Right renal pelvis (tissue), 4 donors: ENCODE measurements at regions not wholly inside any gene's neighbourhood (a gene's known extent, or its start where the extent isn't known, plus 50 kb on each side); places are given as distances from the start of the nearest gene placed in this dataset.

Source experiments
- DNase-seq, 4 donors: peaks; one replicate each; pipeline ENCODE4 v3.0.0-alpha.2; 2013; ENCODE audit warnings: low read depth in 4 of 4, low spot score in 3 of 4, missing footprints in 1 of 4

- no peak for DNase-seq
Observed at GRCh38 chr11:112831041-112831440, 130.2 kb upstream of the NCAM1 start.

GRCh38 chr11:112831969-112832766 lies 129.1 kb upstream of the NCAM1 start:
- DNase-seq: no peak

- no peak for DNase-seq
Observed at GRCh38 chr11:112834277-112834755, 126.9 kb upstream of the NCAM1 start.

- no peak for DNase-seq
Observed at GRCh38 chr11:112835591-112836255, 125.5 kb upstream of the NCAM1 start.

GRCh38 chr11:112836256-112836602 lies 125.0 kb upstream of the NCAM1 start:
- DNase-seq: no peak

GRCh38 chr11:112837162-112837826 lies 123.9 kb upstream of the NCAM1 start:
- DNase-seq: no peak

- no peak for DNase-seq
Observed at GRCh38 chr11:112839051-112839450, 122.2 kb upstream of the NCAM1 start.

GRCh38 chr11:112841729-112842128 lies 119.5 kb upstream of the NCAM1 start:
- peak in 1 of 4 donors; percentile 31 for DNase-seq

- DNase-seq: no peak
Observed at GRCh38 chr11:112842151-112842550, 119.1 kb upstream of the NCAM1 start.

- no peak for DNase-seq
Observed at GRCh38 chr11:112844517-112844916, 116.7 kb upstream of the NCAM1 start.

- DNase-seq: no peak
Observed at GRCh38 chr11:112847568-112847967, 113.7 kb upstream of the NCAM1 start.

GRCh38 chr11:112852143-112852866 lies 108.9 kb upstream of the NCAM1 start:
- DNase-seq: no peak

- DNase-seq: no peak
Observed at GRCh38 chr11:112856133-112856532, 105.1 kb upstream of the NCAM1 start.

- DNase-seq: no peak
Observed at GRCh38 chr11:112856591-112856990, 104.6 kb upstream of the NCAM1 start.

GRCh38 chr11:112858289-112859023 lies 102.8 kb upstream of the NCAM1 start:
- no peak for DNase-seq

- no peak for DNase-seq
Observed at GRCh38 chr11:112859787-112860186, 101.4 kb upstream of the NCAM1 start.

- DNase-seq: no peak
Observed at GRCh38 chr11:112861356-112861755, 99.9 kb upstream of the NCAM1 start.

GRCh38 chr11:112863305-112863704 lies 97.9 kb upstream of the NCAM1 start:
- no peak for DNase-seq

GRCh38 chr11:112864672-112865071 lies 96.5 kb upstream of the NCAM1 start:
- DNase-seq: no peak

- no peak for DNase-seq
Observed at GRCh38 chr11:112871909-112872500, 89.2 kb upstream of the NCAM1 start.
